MCF 10A (cell line): ENCODE measurements at regions not wholly inside any gene's neighbourhood (a gene's known extent, or its start where the extent isn't known, plus 50 kb on each side); places are given as distances from the start of the nearest gene placed in this dataset.

Source experiments
- BruUV-seq: library from RNA; stranded (reverse); fragments of 400-500 nt; replicated peaks from 2 replicates; lab custom pipeline; 2021; lab: Mats Ljungman, UMichigan
- CTCF ChIA-PET: fragments of 300-600 bp; sonication (Branson Sonifier 250); formaldehyde crosslinking; extraction: SDS; loops from one replicate; lab custom pipeline; 2021; ENCODE audit warnings: antibody characterized with exemption, inconsistent platforms; lab: Yijun Ruan, JAX
- POLR2A ChIA-PET: fragments of 300-600, 350-650 bp; sonication (Branson Sonifier 250); formaldehyde crosslinking; extraction: SDS; loops from one replicate; lab custom pipeline; 2020; ENCODE audit warnings: antibody characterized with exemption, inconsistent platforms; lab: Yijun Ruan, JAX
- DNase-seq: peaks from one replicate; pipeline ENCODE4 v3.0.0-alpha.2; 2018; ENCODE audit not compliant: unreplicated experiment
- H3K27ac Mint-ChIP-seq: one replicate; pipeline ENCODE4 v1.8.0; 2022; ENCODE audit warnings: mild to moderate bottlenecking, low read depth, mixed read lengths; ENCODE audit not compliant: unreplicated experiment
- H3K27me3 Mint-ChIP-seq: one replicate; pipeline ENCODE4 v1.8.0; 2022; ENCODE audit warnings: mixed read lengths; ENCODE audit not compliant: insufficient read depth, unreplicated experiment
- H3K36me3 Mint-ChIP-seq: one replicate; pipeline ENCODE4 v1.8.0; 2022; ENCODE audit warnings: mild to moderate bottlenecking, moderate library complexity, mixed read lengths; ENCODE audit not compliant: insufficient read depth, unreplicated experiment
- H3K4me1 Mint-ChIP-seq: one replicate; pipeline ENCODE4 v1.8.0; 2022; ENCODE audit warnings: mixed read lengths; ENCODE audit not compliant: insufficient read depth, unreplicated experiment
- H3K4me3 Mint-ChIP-seq: one replicate; pipeline ENCODE4 v1.8.0; 2022; ENCODE audit warnings: mild to moderate bottlenecking, moderate library complexity, mixed read lengths; ENCODE audit not compliant: unreplicated experiment
- H3K9me3 Mint-ChIP-seq: one replicate; pipeline ENCODE4 v1.8.0; 2022; ENCODE audit warnings: mixed read lengths; ENCODE audit not compliant: unreplicated experiment
- intact Hi-C: fragments of 100-400 bp; cut with micrococcal nuclease; formaldehyde crosslinking; loops from 2 replicates; pipeline ENCODE4 v1.14.1; 2022
- TF ChIP-seq, protein P1 (sequence below): fragments of 200-600 bp; IDR thresholded peaks from one replicate; pipeline ENCODE4 v1.8.0; 2022; ENCODE audit warnings: antibody characterized with exemption, mild to moderate bottlenecking; ENCODE audit not compliant: unreplicated experiment

- no TSS peak for BruUV-seq
- Mint-ChIP-seq H3K9me3 (no peaks in the 10 kb centered on the region), H3K27ac (no peak overlapping the region), H3K36me3 (no peaks in the 10 kb centered on the region), H3K4me1 (peaks cover 8% of the 10 kb centered on the region), H3K4me3 (no peak overlapping the region), H3K27me3 (peaks cover 20% of the 10 kb centered on the region)
- CTCF ChIA-PET = interaction anchor here (0.6 to 1.2 kb wide), 3 partner anchors 13 to 1829 kb away, joined by 3 to 4 read pairs (median 3); no protein-coding TSS in a partner anchor
- DNase-seq = peak; percentile 38
- POLR2A ChIA-PET = interaction anchor here (0.8 to 1.8 kb wide), 2 partner anchors 14 to 26 kb away, joined by 3 to 4 read pairs; no protein-coding TSS in a partner anchor
- intact Hi-C loops = no loop called here
- TF ChIP-seq, protein P1, sequence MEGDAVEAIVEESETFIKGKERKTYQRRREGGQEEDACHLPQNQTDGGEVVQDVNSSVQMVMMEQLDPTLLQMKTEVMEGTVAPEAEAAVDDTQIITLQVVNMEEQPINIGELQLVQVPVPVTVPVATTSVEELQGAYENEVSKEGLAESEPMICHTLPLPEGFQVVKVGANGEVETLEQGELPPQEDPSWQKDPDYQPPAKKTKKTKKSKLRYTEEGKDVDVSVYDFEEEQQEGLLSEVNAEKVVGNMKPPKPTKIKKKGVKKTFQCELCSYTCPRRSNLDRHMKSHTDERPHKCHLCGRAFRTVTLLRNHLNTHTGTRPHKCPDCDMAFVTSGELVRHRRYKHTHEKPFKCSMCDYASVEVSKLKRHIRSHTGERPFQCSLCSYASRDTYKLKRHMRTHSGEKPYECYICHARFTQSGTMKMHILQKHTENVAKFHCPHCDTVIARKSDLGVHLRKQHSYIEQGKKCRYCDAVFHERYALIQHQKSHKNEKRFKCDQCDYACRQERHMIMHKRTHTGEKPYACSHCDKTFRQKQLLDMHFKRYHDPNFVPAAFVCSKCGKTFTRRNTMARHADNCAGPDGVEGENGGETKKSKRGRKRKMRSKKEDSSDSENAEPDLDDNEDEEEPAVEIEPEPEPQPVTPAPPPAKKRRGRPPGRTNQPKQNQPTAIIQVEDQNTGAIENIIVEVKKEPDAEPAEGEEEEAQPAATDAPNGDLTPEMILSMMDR = no peak
Measured at GRCh38 chr1:223486366-223486765, 93.2 kb downstream of the CCDC185 start.

- Mint-ChIP-seq H3K4me1 (peaks cover 14% of the 10 kb centered on the region), H3K27ac (no peak overlapping the region), H3K4me3 (no peak overlapping the region), H3K9me3 (no peaks in the 10 kb centered on the region), H3K27me3 (peaks cover 20% of the 10 kb centered on the region), H3K36me3 (no peaks in the 10 kb centered on the region)
- BruUV-seq = no TSS peak
- ChIA-PET POLR2A (interaction anchor here (0.6 kb wide), 3 partner anchors 14 to 225 kb away, joined by 3 to 4 read pairs (median 3); partner anchors contain the start of gene CAPN2), CTCF (interaction anchor here (0.6 to 0.7 kb wide), 2 partner anchors 848 to 1828 kb away, joined by 3 to 4 read pairs; no protein-coding TSS in a partner anchor)
- no peak for DNase-seq
- TF ChIP-seq, protein P1 = no peak
- intact Hi-C loops = no loop called here
Measured at GRCh38 chr1:223486932-223487886, 94.0 kb downstream of the CCDC185 start.

- no TSS peak for BruUV-seq
- DNase-seq = no peak
- Mint-ChIP-seq H3K9me3 (no peaks in the 10 kb centered on the region), H3K4me1 (peaks cover 12% of the 10 kb centered on the region), H3K36me3 (no peaks in the 10 kb centered on the region), H3K27me3 (peaks cover 20% of the 10 kb centered on the region), H3K4me3 (no peak overlapping the region), H3K27ac (no peak overlapping the region)
- CTCF ChIA-PET = no interaction called here
- POLR2A ChIA-PET = interaction anchor here (0.5 to 0.6 kb wide), 4 partner anchors 14 to 485 kb away, joined by 3 to 7 read pairs (median 4); partner anchors contain the start of gene CAPN2
- TF ChIP-seq, protein P1 = no peak
- intact Hi-C loops = no loop called here
Measured at GRCh38 chr1:223487887-223488259, 94.7 kb downstream of the CCDC185 start.

- no peaks in the 10 kb centered on the region for H3K9me3 Mint-ChIP-seq
- TF ChIP-seq, protein P1 = no peak
- H3K4me1 Mint-ChIP-seq = peaks cover 10% of the 10 kb centered on the region
- POLR2A ChIA-PET = interaction anchor here (1.6 kb wide), 1 partner anchor 11 kb away, joined by 4 read pairs; no protein-coding TSS in a partner anchor
- no peak overlapping the region for H3K4me3 Mint-ChIP-seq
- no TSS peak for BruUV-seq
- no peaks in the 10 kb centered on the region for H3K36me3 Mint-ChIP-seq
- intact Hi-C loops = no loop called here
- CTCF ChIA-PET = no interaction called here
- H3K27me3 Mint-ChIP-seq = peaks cover 20% of the 10 kb centered on the region
- no peak for DNase-seq
- H3K27ac Mint-ChIP-seq = no peak overlapping the region
Measured at GRCh38 chr1:223489439-223489838, 96.2 kb downstream of the CCDC185 start.
